ENCODE measurements at regions not wholly inside any gene's neighbourhood (a gene's known extent, or its start where the extent isn't known, plus 50 kb on each side); places are given as distances from the start of the nearest gene placed in this dataset.

- Histone ChIP-seq H3K4me1 (no peaks in the 10 kb centered on the region), H3K27ac (no peak overlapping the region), H3K27me3 (no peaks in the 10 kb centered on the region), H3K36me3 (no peaks in the 10 kb centered on the region), H3K4me3 (no peak overlapping the region), H3K9me3 (no peaks in the 10 kb centered on the region)
- no peak for DNase-seq (ENCODE audit: low spot score in 2 of 2)
- TF ChIP-seq POLR2A (IDR thresholded peaks at IDR 0.05) (no peak), CTCF (IDR thresholded peaks at IDR 0.05) (no peak), EP300 (IDR thresholded peaks at IDR 0.05) (no peak)
- 60 to 74% methylated on average over 3 of the region's 3 CpGs for WGBS, 2 donors
Observed at GRCh38 chr14:41362139-41362538, 244.5 kb upstream of the LRFN5 start.

- TF ChIP-seq CTCF (IDR thresholded peaks at IDR 0.05) (no peak), EP300 (IDR thresholded peaks at IDR 0.05) (no peak), POLR2A (IDR thresholded peaks at IDR 0.05) (no peak)
- DNase-seq (ENCODE audit: low spot score in 2 of 2) = no peak
- WGBS, 2 donors = 80 to 91% methylated on average over 2 of the region's 2 CpGs
Observed at GRCh38 chr14:41360126-41360525, 246.6 kb upstream of the LRFN5 start.

GRCh38 chr14:41355866-41356265 is 250.8 kb upstream of the LRFN5 start:
- TF ChIP-seq EP300 (IDR thresholded peaks at IDR 0.05) (no peak), CTCF (IDR thresholded peaks at IDR 0.05) (no peak), POLR2A (IDR thresholded peaks at IDR 0.05) (no peak)

More at GRCh38 chr14:41360126-41360525, 246.6 kb upstream of the LRFN5 start:
- H3K27me3 ChIP-seq = no peaks in the 10 kb centered on the region
- no peaks in the 10 kb centered on the region for H3K4me1 ChIP-seq
- no peak overlapping the region for H3K27ac ChIP-seq
- H3K9me3 ChIP-seq = no peaks in the 10 kb centered on the region
- H3K36me3 ChIP-seq = no peaks in the 10 kb centered on the region
- no peak overlapping the region for H3K4me3 ChIP-seq

GRCh38 chr14:41350476-41350875 is 256.2 kb upstream of the LRFN5 start:
- no peak for DNase-seq (ENCODE audit: low spot score in 2 of 2)
- H3K27ac ChIP-seq = no peak overlapping the region
- H3K36me3 ChIP-seq = no peaks in the 10 kb centered on the region
- H3K27me3 ChIP-seq = no peaks in the 10 kb centered on the region
- no peaks in the 10 kb centered on the region for H3K4me1 ChIP-seq
- H3K4me3 ChIP-seq = no peak overlapping the region
- 88 to 90% methylated on average over 7 of the region's 7 CpGs for WGBS, 2 donors
- no peak for TF ChIP-seq EP300 (IDR thresholded peaks at IDR 0.05)
- TF ChIP-seq POLR2A (IDR thresholded peaks at IDR 0.05) = no peak
- TF ChIP-seq CTCF (IDR thresholded peaks at IDR 0.05) = no peak
- no peaks in the 10 kb centered on the region for H3K9me3 ChIP-seq

More at GRCh38 chr14:41355866-41356265, 250.8 kb upstream of the LRFN5 start:
- Histone ChIP-seq H3K4me3 (no peak overlapping the region), H3K4me1 (no peaks in the 10 kb centered on the region), H3K9me3 (no peaks in the 10 kb centered on the region), H3K36me3 (no peaks in the 10 kb centered on the region), H3K27me3 (no peaks in the 10 kb centered on the region), H3K27ac (no peak overlapping the region)
- no peak for DNase-seq (ENCODE audit: low spot score in 2 of 2)
- WGBS, 2 donors = 34 to 54% methylated on average over 3 of the region's 3 CpGs

GRCh38 chr14:41349289-41349910 is 257.3 kb upstream of the LRFN5 start:
- Histone ChIP-seq H3K27ac (no peak overlapping the region), H3K9me3 (no peaks in the 10 kb centered on the region), H3K4me1 (no peaks in the 10 kb centered on the region), H3K4me3 (no peak overlapping the region), H3K27me3 (no peaks in the 10 kb centered on the region), H3K36me3 (no peaks in the 10 kb centered on the region)
- no peak for TF ChIP-seq EP300 (IDR thresholded peaks at IDR 0.05)
- TF ChIP-seq CTCF (IDR thresholded peaks at IDR 0.05) = no peak
- no peak for TF ChIP-seq POLR2A (IDR thresholded peaks at IDR 0.05)
- 89% methylated on average over 6 to 8 of the region's 8 CpGs for WGBS, 2 donors
- no peak for DNase-seq (ENCODE audit: low spot score in 2 of 2)
